ENCODE measurements at regions not wholly inside any gene's neighbourhood (a gene's known extent, or its start where the extent isn't known, plus 50 kb on each side); places are given as distances from the start of the nearest gene placed in this dataset.

GRCh38 chr4:59243038-59243437 is 1957.1 kb upstream of the ADGRL3 start:
- no peak for DNase-seq

DNA sequence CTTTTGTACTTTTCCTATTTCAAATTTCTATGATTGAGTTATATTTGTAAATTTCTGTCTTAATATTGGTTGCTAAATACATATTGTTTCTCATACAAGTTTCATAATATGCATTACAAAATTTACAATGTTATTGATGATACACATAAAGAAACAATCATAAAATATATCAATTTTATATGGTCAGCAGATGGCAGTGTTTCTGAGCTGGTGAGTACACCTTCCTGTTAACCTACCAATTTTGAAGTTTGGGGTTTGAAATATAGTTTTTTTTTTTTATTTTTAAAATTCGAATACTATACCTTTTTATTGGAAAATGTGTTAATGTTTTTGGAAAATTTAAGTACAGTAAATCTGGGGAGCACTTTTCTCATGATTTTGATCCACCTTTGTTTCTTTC is 1953.1 kb upstream of the ADGRL3 start:
- no peak for DNase-seq

DNA sequence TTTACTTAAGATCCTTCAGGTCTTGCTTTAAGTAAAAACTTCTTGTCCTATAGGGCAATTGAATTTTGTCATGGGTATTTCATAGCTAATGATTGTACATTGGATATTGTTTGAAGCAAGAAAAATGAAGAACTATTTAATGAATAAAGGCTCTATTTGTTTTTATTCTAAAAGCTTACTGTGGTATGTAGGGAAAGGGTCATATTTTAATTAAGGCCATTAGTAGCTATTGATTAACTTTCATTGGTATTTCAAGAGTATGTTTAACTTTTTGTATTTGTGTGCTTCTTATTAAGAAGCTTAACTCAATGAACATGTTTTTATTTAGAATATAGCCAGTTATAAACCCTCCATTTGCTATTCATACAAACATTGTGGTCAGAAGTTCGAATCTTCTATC is 1951.8 kb upstream of the ADGRL3 start:
- DNase-seq = no peak

DNA sequence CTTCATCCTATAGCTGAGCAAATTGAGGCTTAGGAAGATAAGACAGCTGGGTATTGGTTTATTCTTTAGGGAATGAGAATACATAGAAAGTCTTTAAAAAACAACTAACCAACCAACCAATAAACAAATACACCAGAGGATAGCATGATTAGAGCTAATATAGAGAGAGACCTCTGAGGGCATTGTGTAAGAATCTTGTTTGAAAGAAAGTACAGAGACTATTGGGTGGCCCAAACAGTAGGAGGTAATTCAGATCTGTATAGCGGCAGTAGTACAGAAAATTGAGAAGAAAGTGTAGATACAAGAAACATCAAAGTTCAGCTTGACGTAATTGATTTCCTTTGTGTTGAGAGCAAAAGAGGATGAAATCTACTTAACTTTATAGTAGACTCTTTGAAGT is 1951.0 kb upstream of the ADGRL3 start:
- no peak for DNase-seq

DNA sequence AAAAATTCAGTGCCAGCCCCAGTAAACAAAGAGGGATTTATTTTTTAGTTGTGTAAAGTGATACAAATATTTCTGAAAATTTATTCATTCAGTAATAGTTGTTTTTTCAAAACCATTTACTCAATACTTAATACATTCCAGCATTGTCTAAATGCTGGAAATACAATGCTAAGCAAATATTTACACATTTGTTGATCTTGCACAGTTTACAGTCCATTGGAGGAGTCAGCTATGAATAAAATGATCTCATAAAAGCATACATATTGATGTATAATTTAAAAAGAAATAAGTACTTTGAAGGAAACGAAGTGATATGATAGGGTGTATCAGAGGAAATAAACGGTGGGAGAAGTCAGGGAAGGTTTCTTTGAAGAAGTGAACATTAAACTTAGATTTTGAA is 1942.1 kb upstream of the ADGRL3 start:
- DNase-seq = no peak

DNA sequence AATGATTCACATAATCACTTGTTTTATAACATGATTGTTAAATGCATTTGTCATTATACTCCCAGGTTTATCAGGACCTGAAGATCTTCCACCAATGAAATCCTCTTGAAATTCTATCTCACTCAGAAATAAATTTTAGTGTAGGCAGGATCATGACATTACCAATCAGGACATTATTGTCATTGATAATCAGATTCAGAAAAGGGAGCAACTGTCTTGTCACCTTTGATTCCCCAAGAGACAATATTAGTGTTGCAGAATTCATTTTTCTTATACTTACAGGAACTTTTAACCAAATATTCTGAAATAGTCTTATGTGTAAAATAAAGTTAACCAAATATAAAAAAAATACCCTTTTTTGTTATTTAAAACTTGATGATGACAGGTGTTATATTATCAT is 1892.5 kb upstream of the ADGRL3 start:
- no peak for DNase-seq

DNA sequence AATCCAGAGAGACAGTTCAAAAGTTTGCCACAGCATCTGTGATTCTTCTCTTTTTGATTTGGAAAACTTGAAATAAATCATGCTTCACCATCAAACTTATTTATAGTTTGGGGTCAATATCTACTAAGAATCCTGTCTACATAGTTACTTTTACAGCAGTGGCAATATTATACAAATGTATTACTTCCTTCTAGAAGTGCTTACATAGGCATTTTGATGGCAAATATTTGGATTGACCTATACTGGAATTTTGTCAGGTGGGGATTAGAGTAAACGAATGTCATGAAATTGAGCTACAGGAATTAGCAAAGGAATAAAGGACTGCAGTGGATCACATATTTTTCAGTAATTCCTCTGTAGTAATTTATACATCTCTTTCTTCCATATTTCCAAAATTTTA is 1885.5 kb upstream of the ADGRL3 start:
- DNase-seq = no peak

- DNase-seq = no peak
Measured at GRCh38 chr4:59339631-59340030, 1860.5 kb upstream of the ADGRL3 start.

DNA sequence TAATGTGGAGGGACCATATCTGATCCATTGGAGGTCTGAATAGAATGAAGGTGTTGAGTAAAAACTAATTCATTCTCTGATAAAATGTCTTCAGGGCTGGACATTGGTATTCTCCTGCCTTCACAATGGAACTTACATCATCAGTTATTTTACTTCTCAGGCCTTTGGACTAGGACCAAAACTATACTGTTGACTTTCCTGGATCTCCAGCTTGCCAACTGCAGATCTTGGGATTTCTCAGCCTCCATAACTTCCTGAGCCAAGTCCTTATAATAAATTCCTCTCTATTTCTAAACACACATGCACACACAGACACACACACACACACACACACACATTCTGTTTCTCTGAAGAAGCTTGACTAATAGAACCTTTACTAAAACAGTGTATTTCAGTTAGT is 1858.6 kb upstream of the ADGRL3 start:
- no peak for DNase-seq

GRCh38 chr4:59348949-59349348 is 1851.2 kb upstream of the ADGRL3 start:
- DNase-seq = no peak

- no peak for DNase-seq
Measured at GRCh38 chr4:59369229-59369628, 1830.9 kb upstream of the ADGRL3 start.

GRCh38 chr4:59374416-59374815 is 1825.7 kb upstream of the ADGRL3 start:
- no peak for DNase-seq

- DNase-seq = no peak
Measured at GRCh38 chr4:59380841-59381366, 1819.2 kb upstream of the ADGRL3 start.

DNA sequence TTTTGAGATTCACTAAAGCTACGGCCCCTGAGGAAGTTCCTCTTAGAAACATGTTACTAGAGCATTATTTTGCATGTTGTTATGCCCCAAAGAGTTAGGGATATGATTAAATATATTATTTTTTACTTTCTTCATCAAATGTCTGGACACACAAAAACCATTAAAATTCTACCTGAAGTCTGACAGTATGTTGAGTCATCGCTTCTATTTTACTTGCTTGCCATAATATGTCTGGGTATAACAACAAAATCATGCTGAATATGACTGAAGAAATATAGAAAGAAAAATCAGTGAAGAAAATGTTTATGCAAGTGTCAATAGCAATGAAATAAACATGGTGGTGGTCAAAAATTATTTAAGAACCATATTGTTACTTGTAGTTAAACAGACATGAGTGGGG is 1818.5 kb upstream of the ADGRL3 start:
- no peak for DNase-seq

DNA sequence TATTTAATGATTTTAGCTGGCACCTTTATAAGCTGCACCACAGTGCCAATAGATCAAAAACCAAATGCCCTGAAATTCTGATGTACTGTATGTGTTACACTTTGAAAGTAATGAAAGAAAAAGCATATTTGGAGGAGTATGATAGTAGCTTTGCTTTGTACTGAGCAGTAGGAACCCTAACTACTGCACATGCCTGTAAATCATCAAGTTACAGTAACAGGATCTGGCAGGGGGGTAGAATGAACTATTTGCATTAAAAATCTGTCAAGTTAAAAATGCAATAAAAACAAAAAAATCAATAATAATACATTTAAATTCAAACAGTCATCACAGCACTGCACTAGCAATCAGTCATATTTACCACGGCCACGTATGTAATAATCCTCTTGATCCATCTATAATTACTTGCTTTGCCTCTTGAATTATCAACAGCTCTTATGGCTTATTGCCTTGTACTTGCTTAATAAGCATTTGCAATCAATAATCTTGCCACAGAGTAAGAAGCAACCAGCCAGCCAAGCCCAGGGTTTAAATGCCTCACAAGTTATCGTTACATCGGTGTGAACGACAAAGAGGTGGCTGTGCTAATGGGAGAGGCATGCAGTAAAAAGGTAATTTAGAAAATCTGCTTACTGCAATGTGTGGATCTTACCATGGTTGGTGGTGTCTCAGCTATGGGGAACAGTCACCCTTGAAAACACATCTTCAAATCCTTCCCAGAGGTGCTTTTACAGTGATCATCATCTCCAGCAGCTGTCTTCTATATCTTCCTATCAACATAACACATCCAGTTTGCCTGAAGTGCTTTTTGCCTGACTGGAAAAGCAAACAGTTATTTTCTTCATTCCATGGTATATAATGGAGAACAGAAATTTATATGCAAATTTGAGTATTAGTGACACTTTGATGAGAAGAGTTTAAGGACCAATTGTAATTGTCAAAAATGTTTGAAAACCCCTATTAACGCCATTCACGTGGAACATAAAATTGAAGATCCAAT is 1812.1 kb upstream of the ADGRL3 start:
- DNase-seq = no peak

DNA sequence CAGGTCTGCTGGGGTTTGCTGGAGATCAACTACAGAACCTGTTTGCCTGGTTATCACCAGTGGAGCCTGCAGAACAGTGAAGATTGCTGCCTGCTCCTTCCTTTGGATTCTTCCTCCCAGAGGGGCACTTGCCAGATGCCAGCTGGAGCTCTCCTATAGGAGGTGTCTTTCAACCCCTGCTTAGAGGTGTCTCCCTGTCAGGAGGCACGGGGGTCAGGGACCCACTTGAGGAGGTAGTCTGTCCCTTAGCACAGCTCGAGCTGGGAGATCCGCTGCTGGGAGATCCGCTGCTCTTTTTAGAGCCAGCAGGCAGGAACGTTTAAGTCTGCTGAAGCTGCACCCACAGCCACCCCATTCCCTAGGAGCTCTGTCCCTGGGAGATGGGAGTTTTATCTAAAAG is 1806.3 kb upstream of the ADGRL3 start:
- DNase-seq = no peak

DNA sequence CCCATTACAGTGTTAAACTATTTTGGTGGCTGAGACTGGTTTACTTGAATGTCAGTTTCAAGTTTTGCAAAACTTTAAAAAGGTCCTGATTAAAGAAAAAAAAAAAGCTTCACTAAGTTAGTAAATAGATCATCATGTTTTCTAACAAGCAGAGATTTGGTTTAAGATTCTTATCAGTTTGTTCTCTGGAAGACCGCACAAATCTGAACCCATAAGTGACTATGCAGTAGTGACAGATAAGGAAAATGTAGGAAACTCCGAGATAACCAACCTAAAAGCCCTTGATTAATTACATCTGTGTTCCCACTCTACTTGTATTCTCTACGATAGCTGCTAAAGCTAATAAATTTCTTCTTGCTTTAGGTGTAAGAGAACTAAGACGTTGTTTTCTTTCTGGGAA is 1799.8 kb upstream of the ADGRL3 start:
- DNase-seq = no peak

DNA sequence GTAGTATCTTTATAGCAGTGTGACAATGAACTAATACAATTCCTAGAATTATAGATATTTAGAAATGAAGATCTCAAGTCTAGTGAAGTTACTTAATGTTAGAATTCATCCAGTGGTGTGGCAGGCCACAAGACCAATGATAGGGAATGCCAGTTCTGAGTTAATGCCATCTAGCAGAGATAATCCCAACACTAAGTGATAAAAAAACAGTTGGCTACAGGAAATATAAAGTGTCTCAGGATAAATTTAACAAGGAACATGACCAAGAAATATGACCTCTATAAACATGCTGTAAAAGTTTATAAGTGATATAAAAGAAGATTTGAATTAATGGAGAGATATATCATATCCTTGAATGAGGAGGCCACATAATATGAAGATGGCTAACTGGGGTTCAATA is 1790.5 kb upstream of the ADGRL3 start:
- DNase-seq = no peak

GRCh38 chr4:59412739-59413138 is 1787.4 kb upstream of the ADGRL3 start:
- no peak for DNase-seq

DNA sequence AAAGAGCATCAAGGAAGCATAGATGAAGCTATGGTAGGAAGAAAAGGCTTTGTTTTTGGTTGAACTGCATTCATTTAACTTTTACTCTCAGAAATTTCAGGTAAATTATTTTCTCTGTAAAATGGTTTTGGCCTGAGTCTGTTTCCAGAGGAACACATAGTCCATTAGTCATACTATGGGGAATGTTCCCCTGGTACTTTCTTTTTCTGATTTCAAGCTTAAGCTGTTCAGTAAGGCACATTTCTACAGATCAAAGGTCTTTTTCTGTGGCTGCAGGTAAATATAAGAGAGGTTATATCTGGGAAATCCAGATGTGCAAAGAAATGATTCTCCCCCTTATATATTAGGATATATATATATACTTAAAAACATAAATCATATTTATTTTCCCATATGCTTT is 1744.4 kb upstream of the ADGRL3 start:
- no peak for DNase-seq

DNA sequence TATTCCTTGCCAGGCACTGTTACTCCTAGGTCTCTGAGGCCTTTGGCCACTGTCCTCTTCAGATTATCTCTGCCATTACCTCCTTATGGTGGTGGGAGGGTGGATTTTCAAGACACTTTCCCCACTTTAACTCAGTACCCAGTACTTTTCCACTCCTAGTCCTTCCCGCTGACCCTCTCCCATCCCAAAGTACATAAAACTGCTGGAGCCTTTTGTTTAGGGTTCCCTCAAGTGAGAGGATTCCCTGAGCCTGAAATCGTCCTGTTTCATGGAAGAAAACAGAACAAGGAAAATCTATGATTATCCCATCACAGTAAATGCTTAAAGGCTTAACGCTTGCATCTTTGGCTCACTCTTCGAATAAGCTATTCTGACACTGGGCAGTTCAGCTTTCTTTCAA is 1742.5 kb upstream of the ADGRL3 start:
- no peak for DNase-seq

DNA sequence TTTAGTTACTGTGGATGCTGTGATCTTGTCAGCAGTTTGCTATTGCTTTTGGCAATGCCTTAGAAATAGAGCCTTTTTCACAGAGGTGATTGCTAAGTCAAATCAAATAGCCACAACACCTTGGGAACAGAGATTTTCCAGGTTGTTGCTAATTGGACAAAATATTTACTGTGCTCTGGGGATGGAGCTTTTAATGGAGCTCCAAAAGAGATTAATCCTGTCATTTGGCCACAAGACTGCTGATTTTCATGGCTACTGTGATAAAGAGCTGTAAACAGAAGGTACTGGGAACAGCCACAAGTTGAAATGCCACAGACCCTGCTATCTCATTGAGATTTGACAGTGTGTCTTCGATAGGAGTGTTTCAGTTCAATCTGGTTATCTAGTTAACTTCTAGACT is 1715.2 kb upstream of the ADGRL3 start:
- no peak for DNase-seq

GRCh38 chr4:59500103-59500502 is 1700.0 kb upstream of the ADGRL3 start:
- DNase-seq = no peak

DNA sequence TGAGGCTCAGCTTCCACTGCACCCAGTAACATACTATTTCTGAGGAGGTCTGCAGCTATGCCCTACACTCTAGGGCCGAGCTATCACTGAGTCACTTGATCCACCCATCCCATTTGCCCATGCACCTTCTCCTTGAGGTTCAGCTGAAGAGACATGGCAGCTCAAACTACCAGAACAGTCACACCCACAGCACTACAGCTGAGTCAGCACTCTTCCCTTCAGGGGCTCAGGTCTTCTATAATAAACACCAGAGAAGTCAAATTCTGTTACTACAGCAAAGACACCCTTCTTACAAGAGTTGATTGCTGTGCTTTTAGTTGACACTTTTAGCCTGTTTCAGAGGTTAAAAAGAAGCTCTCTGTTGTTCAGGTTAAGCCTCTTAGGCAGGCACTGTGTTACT is 1696.4 kb upstream of the ADGRL3 start:
- no peak for DNase-seq

GRCh38 chr4:59511809-59512208 is 1688.3 kb upstream of the ADGRL3 start:
- DNase-seq = peak; percentile 86

All from T1000 (cell line).